IMR-90 (cell line): ENCODE measurements at regions not wholly inside any gene's neighbourhood (a gene's known extent, or its start where the extent isn't known, plus 50 kb on each side); places are given as distances from the start of the nearest gene placed in this dataset.

Experiments used
- ATAC-seq: fragments of 200-7000 bp; cut with Tn5 transposase; 2 replicates; pipeline ENCODE4 v1.9.1; 2020; ENCODE audit warnings: low read depth, mild to moderate bottlenecking, moderate library complexity
- BruUV-seq: library from RNA; stranded (reverse); fragments of 400-500 nt; replicated peaks from 2 replicates; lab custom pipeline; 2021; lab: Mats Ljungman, UMichigan
- CTCF ChIA-PET: fragments of 300-600 bp; formaldehyde crosslinking; extraction: SDS; loops from one replicate; lab custom pipeline; 2021; ENCODE audit warnings: antibody characterized with exemption; lab: Yijun Ruan, JAX
- POLR2A ChIA-PET: fragments of 300-600 bp; sonication (Branson Sonifier 250); formaldehyde crosslinking; loops from one replicate; lab custom pipeline; 2022; ENCODE audit warnings: antibody characterized with exemption; ENCODE audit not compliant: unreplicated experiment; lab: Charles Lee
- DNase-seq: peaks from one replicate; pipeline ENCODE4 v3.0.0; 2013
- H2AFZ ChIP-seq: replicated peaks from 2 replicates; pipeline ENCODE3; 2013; ENCODE audit warnings: low read length, mild to moderate bottlenecking; ENCODE audit not compliant: poor library complexity
- H2AK5ac ChIP-seq: 2 replicates; pipeline ENCODE4 v1.6.1; 2013; ENCODE audit warnings: low read depth, low read length, inconsistent platforms
- H2AK9ac ChIP-seq: replicated peaks from 2 replicates; pipeline ENCODE3; 2013; ENCODE audit warnings: mild to moderate bottlenecking, low read depth, low read length, moderate library complexity; ENCODE audit not compliant: poor library complexity
- H2BK120ac ChIP-seq: 2 replicates; pipeline ENCODE4 v1.6.1; 2013; ENCODE audit warnings: low read depth, low read length, inconsistent platforms
- H2BK15ac ChIP-seq: 3 replicates; pipeline ENCODE4 v1.6.1; 2013; ENCODE audit warnings: low read depth, low read length, inconsistent platforms
- H2BK20ac ChIP-seq: 2 replicates; pipeline ENCODE4 v1.6.1; 2013; ENCODE audit warnings: low read depth, mild to moderate bottlenecking, inconsistent platforms, low read length, moderate library complexity
- H2BK5ac ChIP-seq: 2 replicates; pipeline ENCODE4 v1.6.1; 2013; ENCODE audit warnings: mild to moderate bottlenecking, low read depth, low read length, inconsistent platforms; ENCODE audit not compliant: poor library complexity, severe bottlenecking
- H3K14ac ChIP-seq: replicated peaks from 2 replicates; pipeline ENCODE4 v1.6.1; 2013; ENCODE audit warnings: low read depth, low read length, inconsistent platforms
- H3K18ac ChIP-seq: 2 replicates; pipeline ENCODE4 v1.6.1; 2013; ENCODE audit warnings: low read depth, low read length, control low read depth
- H3K23ac ChIP-seq: 2 replicates; pipeline ENCODE4 v1.6.1; 2013; ENCODE audit warnings: low read depth, low read length, inconsistent platforms
- H3K27ac ChIP-seq: 2 replicates; pipeline ENCODE4 v1.5.1; 2013; ENCODE audit warnings: mild to moderate bottlenecking, control low read depth, low read length; ENCODE audit not compliant: insufficient read depth
- H3K27me3 ChIP-seq: 2 replicates; pipeline ENCODE4 v1.6.1; 2013; ENCODE audit warnings: low read length; ENCODE audit not compliant: control insufficient read depth, insufficient read depth
- H3K36me3 ChIP-seq: 2 replicates; pipeline ENCODE4 v1.6.1; 2013; ENCODE audit warnings: low read length, mixed read lengths; ENCODE audit not compliant: control insufficient read depth, insufficient read depth
- H3K4ac ChIP-seq: 2 replicates; pipeline ENCODE4 v1.6.1; 2013; ENCODE audit warnings: low read depth, low read length, inconsistent platforms
- H3K4me1 ChIP-seq: 2 replicates; pipeline ENCODE4 v1.6.1; 2013; ENCODE audit warnings: low read length, mixed read lengths; ENCODE audit not compliant: control insufficient read depth, insufficient read depth
- H3K4me2 ChIP-seq: 2 replicates; pipeline ENCODE4 v1.6.1; 2013; ENCODE audit warnings: low read depth, mild to moderate bottlenecking, control low read depth, low read length, moderate library complexity
- H3K4me3 ChIP-seq: 2 replicates; pipeline ENCODE4 v1.5.1; 2013; ENCODE audit warnings: low read depth, mild to moderate bottlenecking, control low read depth, low read length, moderate library complexity; ENCODE audit not compliant: insufficient read depth
- H3K56ac ChIP-seq: 2 replicates; pipeline ENCODE4 v1.6.1; 2013; ENCODE audit warnings: low read length, inconsistent platforms; ENCODE audit not compliant: insufficient read depth; ENCODE audit errors: extremely low read depth
- H3K79me1 ChIP-seq, 2 experiments: 2 replicates each; pipeline ENCODE4 v1.6.1; 2013; ENCODE audit warnings: low read length in 2 of 2, inconsistent platforms in 1 of 2, low read depth in 1 of 2
- H3K9ac ChIP-seq: 2 replicates; pipeline ENCODE4 v1.6.1; 2013; ENCODE audit warnings: low read depth, low read length, control low read depth
- H3K9me1 ChIP-seq: 2 replicates; pipeline ENCODE4 v1.6.1; 2013; ENCODE audit warnings: low read length, inconsistent platforms; ENCODE audit not compliant: insufficient read depth
- H3K9me3 ChIP-seq: 2 replicates; pipeline ENCODE4 v1.6.1; 2013; ENCODE audit warnings: low read length; ENCODE audit not compliant: control insufficient read depth, insufficient read depth
- H4K20me1 ChIP-seq: 2 replicates; pipeline ENCODE4 v1.6.1; 2013; ENCODE audit warnings: low read length, inconsistent platforms; ENCODE audit not compliant: insufficient read depth
- H4K5ac ChIP-seq: 2 replicates; pipeline ENCODE4 v1.6.1; 2013; ENCODE audit warnings: mild to moderate bottlenecking, low read depth, low read length, control low read depth
- H4K8ac ChIP-seq, 2 experiments: 2 replicates each; pipeline ENCODE4 v1.6.1; 2013; ENCODE audit warnings: low read depth in 2 of 2, low read length in 2 of 2, control low read depth in 1 of 2, inconsistent platforms in 1 of 2
- H4K91ac ChIP-seq: 2 replicates; pipeline ENCODE4 v1.6.1; 2013; ENCODE audit warnings: low read depth, low read length, inconsistent platforms; ENCODE audit not compliant: insufficient read depth
- FOS ChIP-seq: fragments of 150-350 bp; IDR thresholded peaks from 2 replicates; pipeline ENCODE4 v1.6.1; 2016; ENCODE audit warnings: low read depth, low read length
- MAFK ChIP-seq: IDR thresholded peaks from 2 replicates; pipeline ENCODE4 v1.6.1; 2012; ENCODE audit warnings: low read depth, low read length, improper control_type of control experiment
- POLR2A ChIP-seq: IDR thresholded peaks from 2 replicates; pipeline ENCODE4 v1.6.1; 2012; ENCODE audit warnings: mild to moderate bottlenecking, low read depth, low read length
- WGBS, 2 experiments: methylation state at CpG; one replicate each; pipeline versions ENCODE4 v1.1.5 to v1.1.7; 2013; ENCODE audit warnings: missing lambda C conversion rate in 2 of 2; ENCODE audit not compliant: insufficient read length in 1 of 2; ENCODE audit errors: extremely low coverage in 2 of 2; 5-methylcytosine and 5-hydroxymethylcytosine counted together
- dilution Hi-C: fragments of 300-500 bp; cut with HindIII; formaldehyde crosslinking; loops from one replicate; pipeline ENCODE4 v1.14.3; 2018; ENCODE audit warnings: low sequenced_read_pairs; ENCODE audit not compliant: unreplicated experiment
- in situ Hi-C: fragments of 300-500 bp; cut with MboI; formaldehyde crosslinking; loops from 3 replicates; pipeline ENCODE4 v1.14.3; 2019; ENCODE audit warnings: low sequenced_read_pairs, inconsistent platforms, mixed read lengths
- intact Hi-C: fragments of 100-400 bp; cut with micrococcal nuclease; formaldehyde crosslinking; loops from 2 replicates; pipeline ENCODE4 v1.10.0; 2022

DNA sequence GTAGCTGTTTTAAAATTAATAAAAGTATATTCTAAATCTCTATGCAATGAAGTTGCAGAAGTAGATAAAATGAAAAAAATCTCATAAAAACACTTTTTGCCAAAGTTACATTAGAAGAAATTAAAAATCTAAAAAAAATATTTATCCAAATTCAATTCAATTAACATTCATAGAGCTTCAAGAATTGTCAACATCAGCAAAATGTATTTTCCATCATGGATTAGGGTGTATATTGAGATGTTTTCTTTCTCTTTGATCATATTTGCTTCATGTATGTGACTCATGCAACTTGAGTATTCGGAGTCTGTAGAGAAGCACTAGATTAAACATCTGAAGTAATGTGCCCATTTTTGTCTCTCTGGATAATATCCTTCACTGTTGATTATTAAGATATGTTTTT lies 415.3 kb upstream of the FAM174A start:
- no peaks in the 10 kb centered on the region for H3K36me3 ChIP-seq
- H2BK120ac ChIP-seq, result no peak overlapping the region
- ATAC-seq, result no peak
- H3K9me1 ChIP-seq, result no peaks in the 10 kb centered on the region
- H4K20me1 ChIP-seq, result no peaks in the 10 kb centered on the region
- H3K4me2 ChIP-seq, result no peak overlapping the region
- intact Hi-C loops (loop anchor here (10.0 kb wide), 1 partner anchor 295 kb away; no protein-coding TSS in a partner anchor), dilution Hi-C loops (no loop called here), in situ Hi-C loops (no loop called here)
- no peak overlapping the region for H3K9ac ChIP-seq
- H3K18ac ChIP-seq, result no peak overlapping the region
- no peak overlapping the region for H2BK15ac ChIP-seq
- CTCF ChIA-PET, result no interaction called here
- no peak overlapping the region for H4K8ac ChIP-seq
- no peak overlapping the region for H3K14ac ChIP-seq
- no peak overlapping the region for H3K4me3 ChIP-seq
- no peak overlapping the region for H2AK5ac ChIP-seq
- no peak overlapping the region for H2AFZ ChIP-seq
- no peaks in the 10 kb centered on the region for H3K27me3 ChIP-seq
- no TSS peak for BruUV-seq
- no peaks in the 10 kb centered on the region for H3K79me1 ChIP-seq
- no peak for TF ChIP-seq FOS
- TF ChIP-seq POLR2A, result no peak
- peak; percentile 69 for TF ChIP-seq MAFK
- H4K5ac ChIP-seq, result no peak overlapping the region
- H3K56ac ChIP-seq, result no peak overlapping the region
- H2BK20ac ChIP-seq, result no peak overlapping the region
- H3K23ac ChIP-seq, result no peak overlapping the region
- no peak overlapping the region for H3K27ac ChIP-seq
- H3K4me1 ChIP-seq, result no peaks in the 10 kb centered on the region
- no peak for DNase-seq
- H4K91ac ChIP-seq, result no peak overlapping the region
- no peaks in the 10 kb centered on the region; the same call in 1 of the 2 replicates for H3K9me3 ChIP-seq
- POLR2A ChIA-PET, result no interaction called here
- no peak overlapping the region for H2AK9ac ChIP-seq
- no peak overlapping the region for H3K4ac ChIP-seq
- whole genome bisulfite sequencing, 2 experiments, result no CpG with 5 or more reads among the region's 1 CpG
- H2BK5ac ChIP-seq, result no peak overlapping the region
